GM12878 (cell line): ENCODE measurements at regions not wholly inside any gene's neighbourhood (a gene's known extent, or its start where the extent isn't known, plus 50 kb on each side); places are given as distances from the start of the nearest gene placed in this dataset.

ENCODE experiments used
- ATAC-seq: fragments of 200-7000 bp; cut with Tn5 transposase; 3 replicates; pipeline ENCODE4 v1.9.1; 2020; ENCODE audit warnings: mild to moderate bottlenecking, moderate library complexity
- BruUV-seq: library from RNA; stranded (reverse); fragments of 400-500 nt; replicated peaks from 2 replicates; lab custom pipeline; 2021; lab: Mats Ljungman, UMichigan
- CTCF ChIA-PET: fragments of 300-600 bp; sonication (Branson Sonifier 250); formaldehyde crosslinking; extraction: SDS; loops from one replicate; lab custom pipeline; 2021; ENCODE audit warnings: inconsistent platforms; lab: Yijun Ruan, JAX
- POLR2A ChIA-PET: fragments of 350-600 bp; formaldehyde crosslinking; extraction: SDS; loops from one replicate; lab custom pipeline; 2021; ENCODE audit warnings: inconsistent platforms; lab: Charles Lee
- RAD21 ChIA-PET: fragments of 300-600 bp; sonication (Branson Sonifier 250); formaldehyde crosslinking; loops from one replicate; lab custom pipeline; 2023; ENCODE audit warnings: antibody characterized with exemption; ENCODE audit not compliant: unreplicated experiment; lab: Charles Lee
- SMC1A ChIA-PET: fragments of 300-600 bp; sonication (Branson Sonifier 250); formaldehyde crosslinking; loops from one replicate; lab custom pipeline; 2023; ENCODE audit not compliant: unreplicated experiment, uncharacterized antibody; lab: Charles Lee
- DNase-seq: peaks from one replicate; pipeline ENCODE4 v3.0.0-alpha.2; 2011; ENCODE audit warnings: low read depth, low spot score
- FAIRE-seq: peaks from 3 replicates; lab custom pipeline; 2011; peaks lifted over from hg19 to GRCh38; lab: Jason Lieb, UNC
- H2AFZ ChIP-seq: 2 replicates; pipeline ENCODE4 v1.6.0; 2011; ENCODE audit warnings: low read depth, low read length, control low read depth; ENCODE audit not compliant: control insufficient read depth
- H3K27ac ChIP-seq: 2 replicates; pipeline ENCODE4 v1.5.1; 2011; ENCODE audit warnings: control low read depth; ENCODE audit not compliant: control insufficient read depth, insufficient read depth
- H3K27me3 ChIP-seq, 2 experiments: replicated peaks in 1 of 2; 2 replicates each; pipeline versions ENCODE4 v1.6.0 to v1.6.1; 2011; ENCODE audit warnings: low read length in 1 of 2; ENCODE audit not compliant: control insufficient read depth in 2 of 2, insufficient read depth in 2 of 2
- H3K36me3 ChIP-seq, 2 experiments: 2 replicates each; pipeline ENCODE4 v1.5.1; 2011; ENCODE audit warnings: low read length in 1 of 2; ENCODE audit not compliant: control insufficient read depth in 2 of 2, insufficient read depth in 2 of 2
- H3K4me1 ChIP-seq: 2 replicates; pipeline ENCODE4 v1.6.1; 2011; ENCODE audit warnings: mild to moderate bottlenecking, low read length, moderate library complexity, mixed read lengths; ENCODE audit not compliant: control insufficient read depth, insufficient read depth
- H3K4me2 ChIP-seq: 2 replicates; pipeline ENCODE4 v1.6.0; 2011; ENCODE audit warnings: control low read depth; ENCODE audit not compliant: control insufficient read depth, insufficient read depth
- H3K4me3 ChIP-seq: fragments of 200-600 bp; sonication (generic); 2 replicates; pipeline ENCODE4 v1.5.1; 2016
- H3K79me2 ChIP-seq: 2 replicates; pipeline ENCODE4 v1.6.0; 2011; ENCODE audit warnings: low read length; ENCODE audit not compliant: control insufficient read depth, insufficient read depth
- H3K9ac ChIP-seq: 2 replicates; pipeline ENCODE4 v1.8.0; 2011; ENCODE audit warnings: low read length, control low read depth, mixed read lengths; ENCODE audit not compliant: control insufficient read depth, insufficient read depth
- H3K9me3 ChIP-seq: replicated peaks from 3 replicates; pipeline ENCODE4 v1.5.1; 2011; ENCODE audit warnings: mild to moderate bottlenecking, low read length; ENCODE audit not compliant: control insufficient read depth, insufficient read depth
- H4K20me1 ChIP-seq: 2 replicates; pipeline ENCODE4 v1.6.0; 2011; ENCODE audit not compliant: control insufficient read depth, insufficient read depth
- ATF7 ChIP-seq: fragments of 450-650 bp; IDR thresholded peaks from 2 replicates; pipeline ENCODE4 v1.6.1; 2016; ENCODE audit warnings: low read depth, mild to moderate bottlenecking
- EZH2 ChIP-seq: IDR thresholded peaks from 2 replicates; pipeline ENCODE4 v1.6.1; 2012; ENCODE audit warnings: low read depth, mild to moderate bottlenecking, control low read depth, inconsistent platforms, low read length, borderline replicate concordance; ENCODE audit not compliant: control insufficient read depth
- HDAC6 ChIP-seq: fragments of 200-600 bp; sonication (generic); IDR thresholded peaks from one replicate; pipeline ENCODE4 v1.8.0; 2017; ENCODE audit warnings: antibody characterized with exemption; ENCODE audit not compliant: unreplicated experiment
- MYC ChIP-seq: IDR thresholded peaks from 2 replicates; pipeline ENCODE4 v1.6.1; 2011; ENCODE audit warnings: mild to moderate bottlenecking, low read length, moderate library complexity, inconsistent platforms; ENCODE audit not compliant: insufficient read depth, insufficient replicate concordance, insufficient read length, severe bottlenecking
- NFYB ChIP-seq: IDR thresholded peaks from 2 replicates; pipeline ENCODE4 v1.6.1; 2011; ENCODE audit warnings: low read depth, mild to moderate bottlenecking, low read length, improper control_type of control experiment, moderate library complexity; ENCODE audit not compliant: insufficient read depth
- NR2C1 ChIP-seq: fragments of 450-650 bp; IDR thresholded peaks from 2 replicates; pipeline ENCODE4 v1.6.1; 2017; ENCODE audit warnings: antibody characterized with exemption, mild to moderate bottlenecking, moderate library complexity
- NR2C2 ChIP-seq: IDR thresholded peaks from 2 replicates; pipeline ENCODE4 v1.6.1; 2011; ENCODE audit warnings: borderline replicate concordance, low read depth; ENCODE audit not compliant: control insufficient read depth, insufficient read length
- POLR2A ChIP-seq: IDR thresholded peaks from 2 replicates; pipeline ENCODE4 v1.6.1; 2011; ENCODE audit warnings: low read depth, mild to moderate bottlenecking, low read length
- RCOR1 ChIP-seq: conservative IDR thresholded peaks from 2 replicates; pipeline ENCODE4 v1.6.1; 2012; ENCODE audit warnings: low read depth, low read length, improper control_type of control experiment
- WGBS: methylation state at CpG from one replicate; pipeline ENCODE4 v1.1.6; 2016; ENCODE audit warnings: low lambda C conversion rate; ENCODE audit not compliant: insufficient replicate concordance, insufficient coverage; ENCODE audit errors: missing lambda C conversion rate; 5-methylcytosine and 5-hydroxymethylcytosine counted together
- in situ Hi-C: fragments of 300-500 bp; cut with MboI; formaldehyde crosslinking; loops from 9 replicates; pipeline ENCODE4 v1.14.3; 2018; ENCODE audit warnings: mixed read lengths
- intact Hi-C: fragments of 100-400 bp; cut with micrococcal nuclease; formaldehyde crosslinking; loops from one replicate; pipeline ENCODE4 v1.14.2; 2022; ENCODE audit not compliant: unreplicated experiment
- TF ChIP-seq, protein P1 (sequence below): fragments of 150-350 bp; IDR thresholded peaks from 2 replicates; pipeline ENCODE4 v1.6.1; 2014; ENCODE audit warnings: mild to moderate bottlenecking, low read depth, low read length

DNA sequence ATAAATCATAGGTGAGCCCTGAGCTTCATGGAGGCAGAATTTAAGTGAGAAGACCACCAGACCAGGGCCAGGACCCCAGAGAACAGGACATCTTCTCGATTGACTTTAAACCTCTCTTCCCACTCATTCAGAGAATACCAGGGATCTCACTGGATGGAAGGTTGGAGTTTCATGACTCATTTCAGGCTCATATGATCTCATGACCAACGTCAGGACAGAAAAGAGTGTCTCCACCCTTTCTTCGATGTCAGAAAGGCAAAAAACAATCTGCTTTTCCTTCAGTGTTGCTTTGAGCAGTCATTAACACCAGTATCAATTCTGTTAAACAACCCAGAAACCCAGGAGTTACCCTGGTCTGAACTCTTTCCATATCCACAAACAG, 361.0 kb downstream of the KLF12 start (continued):
- TF ChIP-seq, protein P1, sequence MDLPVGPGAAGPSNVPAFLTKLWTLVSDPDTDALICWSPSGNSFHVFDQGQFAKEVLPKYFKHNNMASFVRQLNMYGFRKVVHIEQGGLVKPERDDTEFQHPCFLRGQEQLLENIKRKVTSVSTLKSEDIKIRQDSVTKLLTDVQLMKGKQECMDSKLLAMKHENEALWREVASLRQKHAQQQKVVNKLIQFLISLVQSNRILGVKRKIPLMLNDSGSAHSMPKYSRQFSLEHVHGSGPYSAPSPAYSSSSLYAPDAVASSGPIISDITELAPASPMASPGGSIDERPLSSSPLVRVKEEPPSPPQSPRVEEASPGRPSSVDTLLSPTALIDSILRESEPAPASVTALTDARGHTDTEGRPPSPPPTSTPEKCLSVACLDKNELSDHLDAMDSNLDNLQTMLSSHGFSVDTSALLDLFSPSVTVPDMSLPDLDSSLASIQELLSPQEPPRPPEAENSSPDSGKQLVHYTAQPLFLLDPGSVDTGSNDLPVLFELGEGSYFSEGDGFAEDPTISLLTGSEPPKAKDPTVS: no peak
- TF ChIP-seq EZH2 (no peak), HDAC6 (no peak), NR2C2 (no peak), MYC (no peak), NFYB (no peak)
- TF ChIP-seq, all 136 proteins: peak for 0

DNA sequence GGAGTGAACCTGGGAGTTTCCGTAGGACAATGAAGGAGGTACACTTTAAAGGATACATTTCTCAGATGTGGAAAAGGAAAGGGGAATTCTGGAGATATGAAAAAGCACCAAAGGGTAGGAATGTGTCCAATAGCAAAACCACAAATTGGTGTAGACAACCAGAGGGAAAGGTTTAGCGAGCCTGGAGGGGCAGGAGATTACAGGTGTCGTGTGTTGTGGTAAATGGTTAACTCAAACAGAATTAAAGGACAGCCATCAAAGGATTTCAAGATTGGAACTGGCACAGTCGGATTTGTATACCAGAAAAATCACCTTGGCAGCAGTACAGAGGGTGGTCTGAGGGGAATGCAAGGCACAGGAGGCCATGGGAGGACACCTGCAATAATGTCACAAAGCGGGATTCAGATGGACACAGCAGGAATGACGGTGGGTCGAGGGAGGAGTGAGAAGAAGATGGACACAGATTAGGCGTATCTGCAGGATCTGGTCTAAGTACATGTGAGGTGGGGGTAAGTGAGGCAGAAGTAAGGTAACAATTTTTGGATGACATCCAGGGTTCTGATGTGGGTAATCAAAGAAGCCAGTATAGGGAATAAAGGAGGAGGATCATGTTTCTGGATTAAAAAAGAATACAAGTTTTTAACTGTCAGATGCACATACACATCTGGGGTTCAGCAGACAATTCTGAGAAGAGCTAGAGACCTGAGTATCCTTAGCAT, 361.6 kb downstream of the KLF12 start:
- no peak for TF ChIP-seq POLR2A
- no peak for TF ChIP-seq ATF7
- no peak for TF ChIP-seq RCOR1
- TF ChIP-seq NR2C1: no peak
- SMC1A ChIA-PET: interaction anchor here (1.0 to 1.1 kb wide), 2 partner anchors 19 to 63 kb away, joined by 3 read pairs; no protein-coding TSS in a partner anchor
- 84% methylated on average over 8 of the region's 8 CpGs for WGBS

More for the DNA sequence above, 361.6 kb downstream of the KLF12 start:
- Histone ChIP-seq H3K9ac (no peak overlapping the region), H3K27ac (no peak overlapping the region), H3K27me3 (no peaks in the 10 kb centered on the region), H3K36me3 (no peaks in the 10 kb centered on the region), H3K4me2 (no peak overlapping the region), H4K20me1 (no peaks in the 10 kb centered on the region), H3K79me2 (no peaks in the 10 kb centered on the region), H3K9me3 (no peaks in the 10 kb centered on the region), H3K4me1 (peaks cover 4% of the 10 kb centered on the region; the same call in 1 of the 2 replicates), H2AFZ (no peak overlapping the region), H3K4me3 (no peak overlapping the region)
- ATAC-seq: no peak
- in situ Hi-C loops: no loop called here
- intact Hi-C loops: no loop called here
- no TSS peak for BruUV-seq
- ChIA-PET CTCF (interaction anchor here (1.7 kb wide), 1 partner anchor 10 kb away, joined by 4 read pairs; no protein-coding TSS in a partner anchor), RAD21 (interaction anchor here (1.3 kb wide), 1 partner anchor 17 kb away, joined by 5 read pairs; no protein-coding TSS in a partner anchor), POLR2A (no interaction called here)
- DNase-seq: no peak
- no peak for FAIRE-seq
